ENCODE measurements at regions not wholly inside any gene's neighbourhood (a gene's known extent, or its start where the extent isn't known, plus 50 kb on each side); places are given as distances from the start of the nearest gene placed in this dataset.

DNA sequence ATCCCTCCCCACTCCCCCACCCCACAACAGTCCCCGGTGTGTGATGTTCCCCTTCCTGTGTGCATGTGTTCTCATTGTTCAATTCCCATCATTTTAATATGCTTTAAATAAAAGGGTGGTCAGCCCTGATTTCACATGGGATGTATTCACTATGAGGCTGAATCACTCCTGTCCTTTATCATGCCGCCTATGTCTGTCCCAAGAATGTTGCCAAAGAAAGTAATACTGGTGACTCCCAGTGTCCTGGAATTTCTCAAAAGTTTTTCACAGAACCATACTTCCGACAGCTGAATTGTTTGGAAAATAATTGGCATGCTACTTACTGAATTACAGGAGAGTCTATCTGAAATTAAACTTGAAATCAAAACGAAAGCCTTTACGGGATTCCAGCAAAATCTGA, 217.7 kb downstream of the HAO1 start:
- dilution Hi-C loops (cut with HindIII; ENCODE audit: low sequenced_read_pairs, unreplicated experiment) (no loop called here), in situ Hi-C loops (cut with MboI; ENCODE audit: low sequenced_read_pairs) (no loop called here), intact Hi-C loops (cut with micrococcal nuclease) (no loop called here)
- no peak overlapping the region for H2BK15ac ChIP-seq (ENCODE audit: low read depth, low read length)
- H3K36me3 ChIP-seq (ENCODE audit: control insufficient read depth, insufficient read depth, low read length), result no peaks in the 10 kb centered on the region
- no peak overlapping the region for H3K18ac ChIP-seq (ENCODE audit: low read depth, low read length)
- H3K4me2 ChIP-seq (ENCODE audit: low read depth, low read length), result no peak overlapping the region
- H3K9me1 ChIP-seq (ENCODE audit: insufficient read depth, low read length), result no peaks in the 10 kb centered on the region
- no peak overlapping the region for H2AK9ac ChIP-seq (replicated peaks; ENCODE audit: low read depth, low read length, poor library complexity)
- H3K23ac ChIP-seq (ENCODE audit: low read depth, low read length), result no peak overlapping the region
- H4K8ac ChIP-seq (ENCODE audit: low read depth in 2 of 2, low read length in 2 of 2), result no peak overlapping the region
- no peak overlapping the region for H3K9ac ChIP-seq (ENCODE audit: low read depth, low read length)
- no peaks in the 10 kb centered on the region for H3K9me3 ChIP-seq (ENCODE audit: control insufficient read depth, insufficient read depth, low read length)
- H2BK5ac ChIP-seq (ENCODE audit: low read depth, low read length, poor library complexity, severe bottlenecking), result no peak overlapping the region
- H4K20me1 ChIP-seq (ENCODE audit: insufficient read depth, low read length), result no peaks in the 10 kb centered on the region
- no peak overlapping the region for H3K27ac ChIP-seq (ENCODE audit: insufficient read depth, low read length)
- no peak overlapping the region for H2BK20ac ChIP-seq (ENCODE audit: low read depth, low read length)
- H3K4me1 ChIP-seq (ENCODE audit: control insufficient read depth, insufficient read depth, low read length), result no peaks in the 10 kb centered on the region
- ChIA-PET POLR2A (ENCODE audit: unreplicated experiment) (no interaction called here), CTCF (no interaction called here)
- H3K4me3 ChIP-seq (ENCODE audit: insufficient read depth, low read depth, low read length), result no peak overlapping the region
- H3K27me3 ChIP-seq (ENCODE audit: control insufficient read depth, insufficient read depth, low read length), result no peaks in the 10 kb centered on the region
- no peak for ATAC-seq (ENCODE audit: low read depth)
- H4K5ac ChIP-seq (ENCODE audit: low read depth, low read length), result no peak overlapping the region
- no peak overlapping the region for H4K91ac ChIP-seq (ENCODE audit: insufficient read depth, low read depth, low read length)
- H3K14ac ChIP-seq (replicated peaks; ENCODE audit: low read depth, low read length), result no peak overlapping the region
- no peak overlapping the region for H2AFZ ChIP-seq (replicated peaks; ENCODE audit: low read length, poor library complexity)
- H3K4ac ChIP-seq (ENCODE audit: low read depth, low read length), result no peak overlapping the region
- no peak overlapping the region for H2BK120ac ChIP-seq (ENCODE audit: low read depth, low read length)
- no peak overlapping the region for H2AK5ac ChIP-seq (ENCODE audit: low read depth, low read length)
- TF ChIP-seq NFE2L2 (IDR thresholded peaks at IDR 0.05; ENCODE audit: low read depth, low read length) (no peak), MAZ (IDR thresholded peaks at IDR 0.05; ENCODE audit: borderline replicate concordance, low read depth, low read length) (no peak), FOS (IDR thresholded peaks at IDR 0.05; ENCODE audit: low read depth, low read length) (no peak), BHLHE40 (IDR thresholded peaks at IDR 0.05; ENCODE audit: low read depth, low read length) (no peak), MAFK (IDR thresholded peaks at IDR 0.05; ENCODE audit: low read depth, low read length) (no peak), SMC3 (IDR thresholded peaks at IDR 0.05; ENCODE audit: low read depth, low read length) (no peak), MXI1 (IDR thresholded peaks at IDR 0.05; ENCODE audit: borderline replicate concordance, low read depth, low read length) (no peak), RCOR1 (IDR thresholded peaks at IDR 0.05; ENCODE audit: insufficient replicate concordance, low read length) (no peak), CEBPB (IDR thresholded peaks at IDR 0.05; ENCODE audit: low read depth, low read length) (no peak), POLR2A (IDR thresholded peaks at IDR 0.05; ENCODE audit: low read depth, low read length) (no peak), RAD21 (IDR thresholded peaks at IDR 0.05; ENCODE audit: low read length) (no peak), RFX5 (IDR thresholded peaks at IDR 0.05; ENCODE audit: low read depth, low read length) (no peak)
- TF ChIP-seq, protein P1, sequence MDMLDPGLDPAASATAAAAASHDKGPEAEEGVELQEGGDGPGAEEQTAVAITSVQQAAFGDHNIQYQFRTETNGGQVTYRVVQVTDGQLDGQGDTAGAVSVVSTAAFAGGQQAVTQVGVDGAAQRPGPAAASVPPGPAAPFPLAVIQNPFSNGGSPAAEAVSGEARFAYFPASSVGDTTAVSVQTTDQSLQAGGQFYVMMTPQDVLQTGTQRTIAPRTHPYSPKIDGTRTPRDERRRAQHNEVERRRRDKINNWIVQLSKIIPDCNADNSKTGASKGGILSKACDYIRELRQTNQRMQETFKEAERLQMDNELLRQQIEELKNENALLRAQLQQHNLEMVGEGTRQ (IDR thresholded peaks at IDR 0.05; ENCODE audit: low read depth, low read length), result no peak
- TF ChIP-seq, protein P2, sequence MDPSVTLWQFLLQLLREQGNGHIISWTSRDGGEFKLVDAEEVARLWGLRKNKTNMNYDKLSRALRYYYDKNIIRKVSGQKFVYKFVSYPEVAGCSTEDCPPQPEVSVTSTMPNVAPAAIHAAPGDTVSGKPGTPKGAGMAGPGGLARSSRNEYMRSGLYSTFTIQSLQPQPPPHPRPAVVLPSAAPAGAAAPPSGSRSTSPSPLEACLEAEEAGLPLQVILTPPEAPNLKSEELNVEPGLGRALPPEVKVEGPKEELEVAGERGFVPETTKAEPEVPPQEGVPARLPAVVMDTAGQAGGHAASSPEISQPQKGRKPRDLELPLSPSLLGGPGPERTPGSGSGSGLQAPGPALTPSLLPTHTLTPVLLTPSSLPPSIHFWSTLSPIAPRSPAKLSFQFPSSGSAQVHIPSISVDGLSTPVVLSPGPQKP (IDR thresholded peaks at IDR 0.05; ENCODE audit: borderline replicate concordance, low read depth, low read length), result no peak
- TF ChIP-seq, protein P3, sequence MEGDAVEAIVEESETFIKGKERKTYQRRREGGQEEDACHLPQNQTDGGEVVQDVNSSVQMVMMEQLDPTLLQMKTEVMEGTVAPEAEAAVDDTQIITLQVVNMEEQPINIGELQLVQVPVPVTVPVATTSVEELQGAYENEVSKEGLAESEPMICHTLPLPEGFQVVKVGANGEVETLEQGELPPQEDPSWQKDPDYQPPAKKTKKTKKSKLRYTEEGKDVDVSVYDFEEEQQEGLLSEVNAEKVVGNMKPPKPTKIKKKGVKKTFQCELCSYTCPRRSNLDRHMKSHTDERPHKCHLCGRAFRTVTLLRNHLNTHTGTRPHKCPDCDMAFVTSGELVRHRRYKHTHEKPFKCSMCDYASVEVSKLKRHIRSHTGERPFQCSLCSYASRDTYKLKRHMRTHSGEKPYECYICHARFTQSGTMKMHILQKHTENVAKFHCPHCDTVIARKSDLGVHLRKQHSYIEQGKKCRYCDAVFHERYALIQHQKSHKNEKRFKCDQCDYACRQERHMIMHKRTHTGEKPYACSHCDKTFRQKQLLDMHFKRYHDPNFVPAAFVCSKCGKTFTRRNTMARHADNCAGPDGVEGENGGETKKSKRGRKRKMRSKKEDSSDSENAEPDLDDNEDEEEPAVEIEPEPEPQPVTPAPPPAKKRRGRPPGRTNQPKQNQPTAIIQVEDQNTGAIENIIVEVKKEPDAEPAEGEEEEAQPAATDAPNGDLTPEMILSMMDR (conservative IDR thresholded peaks at IDR 0.05; ENCODE audit: low read depth, low read length), result no peak
- H3K56ac ChIP-seq (ENCODE audit: extremely low read depth, insufficient read depth, low read length), result no peak overlapping the region
- no TSS peak for BruUV-seq (replicated peaks)
- no peak for DNase-seq
- no CpG with 5 or more reads among the region's 5 CpGs for WGBS, 2 experiments (ENCODE audit: extremely low coverage in 2 of 2, insufficient read length in 1 of 2)
- no peaks in the 10 kb centered on the region for H3K79me1 ChIP-seq (ENCODE audit: low read depth in 1 of 2, low read length in 2 of 2)
